T-helper 2 cell treated with Interferon-gamma antibody and Interleukin-4, amounts not matched to agents 5 μg/mL and 100 μg/mL, for 36 hours (primary cell): ENCODE measurements at regions not wholly inside any gene's neighbourhood (a gene's known extent, or its start where the extent isn't known, plus 50 kb on each side); places are given as distances from the start of the nearest gene placed in this dataset.

ENCODE experiments used
- DNase-seq: peaks from one replicate; pipeline ENCODE4 v3.0.0; 2021; ENCODE audit warnings: low spot score
- H3K27ac Mint-ChIP-seq: one replicate; pipeline ENCODE4 v1.8.0; 2021; ENCODE audit warnings: mild to moderate bottlenecking, mixed read lengths
- H3K27me3 Mint-ChIP-seq: one replicate; pipeline ENCODE4 v1.8.0; 2021; ENCODE audit warnings: low read depth, mixed read lengths
- H3K36me3 Mint-ChIP-seq: one replicate; pipeline ENCODE4 v1.8.0; 2021; ENCODE audit warnings: low read depth, mixed read lengths
- H3K4me1 Mint-ChIP-seq: one replicate; pipeline ENCODE4 v1.8.0; 2021; ENCODE audit warnings: low read depth, mixed read lengths
- H3K4me3 Mint-ChIP-seq: one replicate; pipeline ENCODE4 v1.8.0; 2022; ENCODE audit warnings: mild to moderate bottlenecking, moderate library complexity, mixed read lengths
- H3K9me3 Mint-ChIP-seq: one replicate; pipeline ENCODE4 v1.8.0; 2021; ENCODE audit warnings: mixed read lengths

DNA sequence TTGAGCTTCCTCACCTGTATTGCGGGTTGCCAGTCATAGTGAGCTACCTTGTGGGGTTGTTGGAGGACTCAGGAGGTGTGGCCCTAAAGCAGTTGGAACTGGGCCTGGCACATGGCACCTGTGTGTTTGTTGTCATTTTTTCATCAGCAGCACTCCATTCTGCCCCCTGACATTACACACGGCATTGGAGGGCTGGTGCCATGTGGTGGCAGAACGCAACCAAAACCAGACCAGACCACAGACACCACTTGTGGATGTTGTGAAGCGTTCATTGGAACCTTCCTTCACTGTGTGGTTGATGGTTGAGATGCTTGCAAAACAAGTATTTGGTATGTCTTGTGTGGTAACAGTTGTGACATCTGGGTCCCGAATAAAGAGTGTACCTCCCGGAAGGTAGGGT is 113.2 kb upstream of the ERCC6L2 start:
- H3K4me3 Mint-ChIP-seq: no peak overlapping the region
- no peaks in the 10 kb centered on the region for H3K9me3 Mint-ChIP-seq
- no peak overlapping the region for H3K27ac Mint-ChIP-seq
- DNase-seq: no peak
- H3K36me3 Mint-ChIP-seq: no peaks in the 10 kb centered on the region
- H3K4me1 Mint-ChIP-seq: peaks cover 4% of the 10 kb centered on the region
- peaks cover 9% of the 10 kb centered on the region for H3K27me3 Mint-ChIP-seq

DNA sequence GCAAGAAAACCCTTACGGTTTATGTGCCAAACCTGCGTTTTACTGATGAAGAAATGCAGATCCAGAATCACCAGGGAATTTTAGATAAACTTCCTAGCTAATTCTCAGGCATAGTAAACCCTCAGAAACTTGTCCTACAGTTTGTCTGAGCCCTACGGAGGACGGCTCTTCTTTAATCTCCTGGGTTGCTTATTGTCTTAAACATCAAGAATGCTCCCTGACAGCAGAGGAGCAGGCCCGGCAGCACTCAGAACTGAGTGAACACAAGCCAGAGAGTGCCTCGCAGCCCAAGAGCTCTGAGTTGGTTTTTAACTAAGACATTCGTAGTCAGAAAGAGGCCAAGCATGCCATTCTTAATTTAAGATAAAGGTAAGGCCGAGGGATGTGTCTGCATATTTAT is 114.7 kb upstream of the ERCC6L2 start:
- no peaks in the 10 kb centered on the region for H3K36me3 Mint-ChIP-seq

DNA sequence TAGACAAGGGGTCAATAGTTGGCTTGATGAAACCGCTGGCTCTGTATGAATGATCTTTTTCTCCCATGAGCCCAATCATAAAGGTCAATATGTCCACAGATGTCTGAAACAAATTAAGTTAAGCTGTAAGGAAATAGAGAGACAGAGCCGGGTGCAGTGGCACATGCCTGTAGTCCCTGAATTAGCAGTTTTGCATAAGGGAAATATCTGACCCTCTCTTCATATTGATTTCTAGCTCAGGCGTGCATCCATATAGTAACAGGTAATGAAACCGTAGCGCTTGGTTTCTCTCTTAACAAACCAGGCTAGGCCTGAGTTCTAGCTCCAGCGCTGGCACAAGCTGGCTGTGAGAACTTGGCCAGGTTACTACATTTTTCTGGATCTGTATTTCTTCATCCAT is 118.1 kb upstream of the ERCC6L2 start:
- Mint-ChIP-seq H3K36me3 (no peaks in the 10 kb centered on the region), H3K4me1 (peaks cover 4% of the 10 kb centered on the region), H3K27ac (no peak overlapping the region), H3K27me3 (peaks cover 37% of the 10 kb centered on the region), H3K4me3 (no peak overlapping the region), H3K9me3 (no peaks in the 10 kb centered on the region)
- no peak for DNase-seq

More for the DNA sequence above, 114.7 kb upstream of the ERCC6L2 start:
- no peak overlapping the region for H3K4me3 Mint-ChIP-seq
- peaks cover 13% of the 10 kb centered on the region for H3K27me3 Mint-ChIP-seq
- no peaks in the 10 kb centered on the region for H3K9me3 Mint-ChIP-seq
- no peak overlapping the region for H3K27ac Mint-ChIP-seq
- DNase-seq: no peak
- H3K4me1 Mint-ChIP-seq: peaks cover 4% of the 10 kb centered on the region

DNA sequence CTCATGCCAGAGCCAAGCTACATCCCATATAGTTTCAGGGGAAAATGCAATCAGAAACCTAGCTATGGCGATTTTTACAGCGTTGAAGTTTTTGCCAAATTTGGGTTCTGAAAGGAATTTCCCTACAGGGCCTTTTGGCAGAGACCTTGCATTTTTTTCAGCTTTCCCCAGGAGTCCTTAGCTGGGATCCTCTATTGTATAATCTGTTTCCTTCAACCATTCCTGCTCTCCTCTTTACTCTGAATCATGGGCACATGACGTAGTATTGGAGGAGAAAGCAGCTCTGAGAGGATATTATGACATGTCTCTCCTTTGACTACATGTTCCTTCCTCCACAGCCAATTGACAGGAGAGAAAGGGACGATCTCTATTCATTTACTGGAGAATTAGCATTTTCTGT is 118.5 kb upstream of the ERCC6L2 start:
- H3K27me3 Mint-ChIP-seq: peaks cover 37% of the 10 kb centered on the region
- H3K36me3 Mint-ChIP-seq: no peaks in the 10 kb centered on the region
- peaks cover 4% of the 10 kb centered on the region for H3K4me1 Mint-ChIP-seq
- no peak overlapping the region for H3K4me3 Mint-ChIP-seq
- H3K9me3 Mint-ChIP-seq: no peaks in the 10 kb centered on the region
- DNase-seq: no peak
- H3K27ac Mint-ChIP-seq: no peak overlapping the region

DNA sequence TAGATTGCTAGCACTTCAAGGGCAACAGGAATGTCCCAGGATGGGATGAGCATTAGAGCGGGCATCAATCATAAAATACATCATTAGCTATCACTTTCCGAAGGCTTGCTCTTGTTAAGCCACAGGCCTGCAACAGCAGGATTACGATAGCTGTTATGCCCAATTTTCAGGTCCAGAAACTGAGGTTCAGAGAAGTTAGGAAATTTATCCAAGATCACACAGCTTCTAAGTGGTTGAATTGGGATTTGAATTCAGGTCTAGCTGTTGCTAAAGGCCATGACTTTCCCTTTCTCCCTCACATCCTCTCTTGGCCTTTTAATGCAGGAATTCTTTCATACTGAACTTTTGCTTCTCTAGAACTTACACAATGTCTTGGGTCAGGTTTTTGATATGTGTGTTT is 119.4 kb upstream of the ERCC6L2 start:
- no peaks in the 10 kb centered on the region for H3K36me3 Mint-ChIP-seq
- DNase-seq: no peak
- H3K27ac Mint-ChIP-seq: no peak overlapping the region
- H3K4me3 Mint-ChIP-seq: no peak overlapping the region
- H3K4me1 Mint-ChIP-seq: peaks cover 4% of the 10 kb centered on the region
- peaks cover 38% of the 10 kb centered on the region for H3K27me3 Mint-ChIP-seq
- H3K9me3 Mint-ChIP-seq: no peaks in the 10 kb centered on the region

DNA sequence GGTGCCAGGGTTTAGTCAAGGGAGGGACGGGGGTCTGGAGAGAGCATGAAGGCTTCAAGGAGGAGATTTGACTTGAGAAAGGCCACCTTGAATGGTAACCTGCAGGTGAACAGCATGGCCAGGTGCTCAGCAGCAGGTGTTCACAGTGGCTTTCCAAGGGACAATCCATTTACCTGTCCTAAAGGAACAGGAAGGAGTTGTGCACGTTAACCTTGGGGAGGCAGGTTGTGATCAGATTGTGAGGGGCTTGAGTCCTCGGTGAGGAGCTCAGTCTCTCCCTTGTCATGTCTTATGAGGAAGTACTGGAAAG is 120.1 kb upstream of the ERCC6L2 start:
- Mint-ChIP-seq H3K4me1 (peaks cover 8% of the 10 kb centered on the region), H3K27me3 (peaks cover 41% of the 10 kb centered on the region), H3K36me3 (no peaks in the 10 kb centered on the region), H3K27ac (no peak overlapping the region), H3K9me3 (no peaks in the 10 kb centered on the region), H3K4me3 (no peak overlapping the region)
- no peak for DNase-seq

DNA sequence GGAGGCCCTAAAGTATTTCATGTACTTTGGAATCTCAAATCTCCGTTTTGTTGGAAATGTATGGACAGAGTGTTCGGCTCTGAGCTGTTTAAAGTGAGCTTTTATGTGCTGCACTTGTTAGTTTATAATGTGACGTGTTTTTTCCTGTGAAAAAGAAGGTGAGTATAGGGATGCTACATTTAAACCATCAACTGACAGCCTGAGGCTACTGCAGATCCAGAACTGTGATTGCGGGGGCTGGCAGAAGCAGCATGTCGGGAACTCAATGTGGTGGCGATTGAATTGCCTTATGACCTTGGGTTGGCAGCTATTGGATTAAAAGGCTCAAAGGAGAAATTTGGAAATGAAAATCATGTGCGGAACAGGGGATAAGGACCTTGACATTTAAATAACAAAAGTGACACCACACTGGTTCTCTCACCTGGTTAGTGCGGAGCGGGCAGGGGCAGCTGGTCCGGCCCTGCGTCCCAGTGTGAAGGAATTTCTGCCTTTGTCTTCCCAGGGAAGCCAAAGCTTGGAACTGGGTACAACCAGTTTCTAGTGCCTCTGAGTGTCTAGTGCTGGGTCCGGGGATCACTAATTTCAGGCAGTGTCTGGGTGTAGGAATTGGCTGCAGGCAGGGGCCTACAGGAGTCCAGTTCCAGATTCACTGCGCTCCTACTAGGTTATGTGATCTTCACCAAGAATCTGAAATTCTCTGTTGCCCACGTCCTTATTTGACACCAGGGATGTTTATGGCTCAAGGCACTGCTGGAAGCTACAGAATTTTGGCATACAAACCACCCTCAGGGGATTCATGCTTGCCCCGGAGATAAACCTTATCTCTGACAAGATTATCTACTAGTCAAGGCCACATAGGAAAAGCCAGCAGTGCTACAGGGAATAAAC is 120.7 kb upstream of the ERCC6L2 start:
- no peaks in the 10 kb centered on the region for H3K9me3 Mint-ChIP-seq
- H3K36me3 Mint-ChIP-seq: no peaks in the 10 kb centered on the region
- DNase-seq: no peak
- no peak overlapping the region for H3K27ac Mint-ChIP-seq
- H3K4me3 Mint-ChIP-seq: no peak overlapping the region
- peaks cover 10% of the 10 kb centered on the region for H3K4me1 Mint-ChIP-seq
- H3K27me3 Mint-ChIP-seq: peaks cover 38% of the 10 kb centered on the region

DNA sequence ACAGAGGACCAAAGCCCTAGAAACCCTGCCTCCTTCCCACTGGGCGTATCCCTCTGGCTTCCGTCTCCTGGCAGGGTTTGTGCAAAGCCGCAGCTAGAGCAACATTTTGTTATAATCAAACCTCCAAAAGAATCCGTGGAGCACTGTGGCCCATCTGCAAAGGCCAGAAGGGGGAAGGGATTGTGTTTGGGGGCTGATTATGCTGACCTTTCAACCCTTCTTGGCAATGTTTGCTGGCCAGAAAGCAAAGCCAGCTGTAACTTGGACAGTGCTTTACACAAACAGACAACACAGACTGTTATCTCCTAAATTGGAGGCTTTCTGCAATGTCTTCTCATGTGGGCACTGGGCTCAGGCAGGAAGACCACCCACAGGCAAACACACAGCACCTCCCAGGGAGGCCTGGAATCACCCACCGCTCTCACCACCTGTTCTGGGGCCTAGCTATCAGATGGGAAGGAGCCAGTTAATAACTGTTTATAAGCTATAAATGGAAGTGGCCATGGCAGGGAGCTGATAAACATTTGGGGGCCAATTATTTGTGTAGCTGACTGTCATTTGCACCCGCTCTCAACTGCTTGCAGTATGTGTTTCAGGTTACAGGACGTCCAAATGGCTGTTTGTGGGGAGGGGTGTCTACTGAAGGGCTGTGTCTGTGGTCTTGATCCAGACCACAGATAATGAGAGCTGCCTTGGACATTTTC is 121.6 kb upstream of the ERCC6L2 start:
- H3K4me1 Mint-ChIP-seq: peaks cover 13% of the 10 kb centered on the region
- peaks cover 35% of the 10 kb centered on the region for H3K27me3 Mint-ChIP-seq
- no peak overlapping the region for H3K4me3 Mint-ChIP-seq
- no peak overlapping the region for H3K27ac Mint-ChIP-seq
- H3K9me3 Mint-ChIP-seq: no peaks in the 10 kb centered on the region
- H3K36me3 Mint-ChIP-seq: no peaks in the 10 kb centered on the region
- DNase-seq: no peak

DNA sequence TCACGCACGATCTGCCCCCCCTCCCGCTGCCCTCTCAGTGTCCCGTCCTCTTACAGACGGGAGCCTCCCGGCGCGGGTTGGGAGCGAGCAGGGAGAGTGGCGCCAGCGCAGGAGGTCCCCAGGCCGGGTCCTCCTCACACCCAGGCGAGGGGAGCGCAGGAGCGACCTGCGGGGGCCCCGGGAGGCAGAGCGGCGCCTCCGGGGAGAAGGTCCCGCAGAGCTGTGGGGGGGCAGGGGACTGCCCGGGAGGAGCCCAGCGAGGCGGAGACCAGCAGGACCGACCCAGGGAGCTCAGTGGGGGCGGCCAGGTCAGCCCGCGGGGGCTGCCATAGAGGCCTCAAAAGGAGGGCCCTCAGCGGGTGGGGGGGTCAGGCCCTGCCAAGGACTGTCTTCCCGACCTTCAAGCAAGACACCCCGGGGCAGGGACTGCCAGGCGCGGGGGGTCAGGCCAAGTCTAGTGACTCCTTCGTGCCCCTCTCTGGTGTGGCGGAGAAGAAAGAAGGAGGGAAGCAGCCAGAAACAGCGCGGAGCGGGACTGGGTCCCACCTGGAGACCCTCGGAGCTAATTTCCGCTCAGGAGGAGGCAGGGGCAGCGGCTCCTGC is 123.3 kb upstream of the ERCC6L2 start:
- no peaks in the 10 kb centered on the region for H3K36me3 Mint-ChIP-seq
- no peaks in the 10 kb centered on the region for H3K9me3 Mint-ChIP-seq
- DNase-seq: no peak
- no peak overlapping the region for H3K4me3 Mint-ChIP-seq
- peaks cover 13% of the 10 kb centered on the region for H3K4me1 Mint-ChIP-seq
- H3K27me3 Mint-ChIP-seq: peaks cover 41% of the 10 kb centered on the region
- no peak overlapping the region for H3K27ac Mint-ChIP-seq

DNA sequence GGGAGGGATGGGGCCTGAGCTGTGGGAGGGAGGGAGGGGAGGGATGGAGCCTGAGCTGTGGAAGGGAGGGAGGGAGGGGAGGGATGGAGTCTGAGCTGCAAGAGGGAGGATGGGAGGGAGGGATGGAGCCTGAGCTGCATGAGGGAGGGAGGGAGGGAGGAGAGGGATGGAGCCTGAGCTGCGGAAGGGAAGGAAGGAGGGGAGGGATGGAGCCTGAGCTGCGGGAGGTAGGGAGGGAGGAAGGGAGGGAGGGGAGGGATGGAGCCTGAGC is 124.0 kb upstream of the ERCC6L2 start:
- DNase-seq: no peak
- Mint-ChIP-seq H3K4me3 (no peak overlapping the region), H3K36me3 (no peaks in the 10 kb centered on the region), H3K27ac (no peak overlapping the region), H3K27me3 (peaks cover 43% of the 10 kb centered on the region), H3K4me1 (peaks cover 13% of the 10 kb centered on the region), H3K9me3 (no peaks in the 10 kb centered on the region)

DNA sequence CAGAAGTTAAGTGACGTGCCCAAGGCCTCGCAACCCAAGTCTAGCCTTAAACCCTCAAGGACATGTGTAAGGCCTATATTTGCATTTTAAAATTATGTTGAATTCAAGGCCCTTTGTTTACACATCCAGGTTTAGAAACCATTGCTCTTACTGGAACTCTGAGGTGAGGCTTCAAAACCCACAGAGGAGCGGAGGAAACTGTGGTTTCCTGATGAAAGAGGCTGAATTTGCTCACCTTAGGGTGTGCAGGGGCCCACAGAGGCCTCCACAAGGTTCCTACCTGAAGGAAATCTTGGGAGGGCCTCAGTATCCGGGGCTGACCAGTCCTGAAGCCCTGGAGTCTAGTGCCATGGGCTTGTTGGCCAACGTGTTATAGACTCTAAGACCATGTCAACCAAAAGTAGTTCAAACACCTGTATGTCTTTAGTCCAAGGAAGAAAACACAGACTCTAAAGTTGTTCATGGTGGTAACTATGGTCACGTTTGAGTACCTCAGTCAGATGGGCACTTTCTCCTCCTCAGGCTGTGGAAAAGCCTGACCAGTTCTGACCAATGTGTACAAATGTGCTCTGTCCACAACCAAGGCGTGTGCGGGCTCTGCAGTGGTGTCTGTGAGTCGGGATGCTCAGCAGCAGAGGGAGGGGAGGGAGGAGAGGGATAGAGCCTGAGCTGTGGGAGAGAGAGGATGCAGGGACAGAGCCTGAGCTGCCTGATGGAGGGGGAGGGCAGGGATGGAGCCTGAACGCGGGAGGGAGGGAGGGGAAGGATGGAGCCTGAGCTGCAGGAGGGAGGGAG is 124.6 kb upstream of the ERCC6L2 start:
- peaks cover 13% of the 10 kb centered on the region for H3K4me1 Mint-ChIP-seq
- H3K27ac Mint-ChIP-seq: no peak overlapping the region
- peak overlapping the region; percentile 51 for H3K4me3 Mint-ChIP-seq
- peak; percentile 19 for DNase-seq
- no peaks in the 10 kb centered on the region for H3K36me3 Mint-ChIP-seq
- peaks cover 41% of the 10 kb centered on the region for H3K27me3 Mint-ChIP-seq
- no peaks in the 10 kb centered on the region for H3K9me3 Mint-ChIP-seq

DNA sequence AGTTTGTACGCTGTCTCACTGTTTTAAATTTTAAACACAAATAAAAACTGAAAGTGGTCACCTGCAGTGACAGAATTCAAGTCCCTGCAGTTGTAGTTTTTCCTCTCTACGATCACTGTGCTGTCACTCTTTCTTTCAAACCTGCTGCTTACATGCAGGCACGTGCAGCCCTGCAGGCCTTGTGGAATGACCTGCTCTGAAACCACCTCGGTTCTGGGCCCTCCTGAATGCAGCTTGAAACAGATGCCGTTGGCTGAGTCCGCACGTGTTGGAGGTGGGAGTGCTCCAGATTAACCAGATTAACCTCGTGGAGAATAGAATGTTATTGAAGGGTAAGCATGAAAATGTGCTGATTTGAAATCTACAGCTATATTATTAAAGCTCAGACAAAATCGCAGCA is 126.0 kb upstream of the ERCC6L2 start:
- Mint-ChIP-seq H3K27me3 (peaks cover 35% of the 10 kb centered on the region), H3K36me3 (no peaks in the 10 kb centered on the region), H3K27ac (no peak overlapping the region), H3K9me3 (no peaks in the 10 kb centered on the region), H3K4me1 (peaks cover 13% of the 10 kb centered on the region), H3K4me3 (no peak overlapping the region)
- DNase-seq: no peak

DNA sequence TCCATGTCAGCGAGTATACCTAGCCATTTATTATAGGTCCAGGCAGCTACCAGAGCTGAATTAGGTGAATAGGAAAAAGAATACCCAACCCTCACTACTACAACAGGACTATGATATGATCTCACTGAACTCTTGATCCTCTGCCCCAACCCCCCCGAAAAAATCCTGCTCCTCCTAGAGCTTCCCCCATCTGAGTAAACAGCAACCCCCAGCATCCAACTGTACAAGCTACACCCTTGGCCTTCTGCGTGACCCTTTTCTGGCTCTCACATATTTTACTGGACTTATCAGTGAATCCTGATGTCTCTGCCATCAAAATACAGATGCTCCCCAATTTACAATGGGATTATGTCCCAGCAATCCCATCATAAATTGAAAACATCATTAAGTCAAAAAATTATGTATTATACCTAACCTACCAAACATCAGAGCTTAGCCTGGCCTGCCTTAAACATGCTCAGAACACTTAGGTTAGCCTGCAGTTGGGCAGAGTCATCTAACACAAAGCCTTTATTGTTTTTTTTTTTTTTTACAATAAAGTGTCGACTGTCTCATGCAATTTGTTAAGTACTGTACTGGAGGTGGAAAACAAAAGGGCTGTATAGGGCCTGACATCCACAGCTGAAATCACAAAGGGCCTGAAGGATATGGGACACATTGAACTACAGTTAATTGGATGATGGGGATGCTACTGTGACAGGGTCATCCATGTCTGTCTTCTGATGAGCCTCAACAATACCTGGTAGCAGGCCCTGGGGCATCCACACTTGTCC is 128.9 kb upstream of the ERCC6L2 start:
- peaks cover 9% of the 10 kb centered on the region for H3K4me1 Mint-ChIP-seq
- no peak overlapping the region for H3K27ac Mint-ChIP-seq
- no peaks in the 10 kb centered on the region for H3K36me3 Mint-ChIP-seq
- H3K9me3 Mint-ChIP-seq: no peaks in the 10 kb centered on the region
- peaks cover 33% of the 10 kb centered on the region for H3K27me3 Mint-ChIP-seq
- no peak overlapping the region for H3K4me3 Mint-ChIP-seq
- DNase-seq: no peak
